Stomach (tissue), 4 donors: ENCODE measurements at regions not wholly inside any gene's neighbourhood (a gene's known extent, or its start where the extent isn't known, plus 50 kb on each side); places are given as distances from the start of the nearest gene placed in this dataset.

Source experiments
- POLR2A ChIP-seq, 4 donors: fragments of 450-650 bp; IDR thresholded peaks; one replicate each; pipeline ENCODE4 v1.6.1; 2016; ENCODE audit warnings: antibody characterized with exemption in 4 of 4, control low read depth in 2 of 4, mild to moderate bottlenecking in 1 of 4, moderate library complexity in 1 of 4
- TF ChIP-seq, protein P1 (sequence below), 7 experiments: fragments of 450-650 bp in 4 of 7; fragments of 200-600 bp in 3 of 7; sonication (generic) in 3 of 7; IDR thresholded peaks; one replicate each; pipeline ENCODE4 v1.5.1; 2016 to 2019; ENCODE audit warnings: antibody characterized with exemption in 7 of 7, control low read depth in 2 of 7, mild to moderate bottlenecking in 1 of 7

DNA sequence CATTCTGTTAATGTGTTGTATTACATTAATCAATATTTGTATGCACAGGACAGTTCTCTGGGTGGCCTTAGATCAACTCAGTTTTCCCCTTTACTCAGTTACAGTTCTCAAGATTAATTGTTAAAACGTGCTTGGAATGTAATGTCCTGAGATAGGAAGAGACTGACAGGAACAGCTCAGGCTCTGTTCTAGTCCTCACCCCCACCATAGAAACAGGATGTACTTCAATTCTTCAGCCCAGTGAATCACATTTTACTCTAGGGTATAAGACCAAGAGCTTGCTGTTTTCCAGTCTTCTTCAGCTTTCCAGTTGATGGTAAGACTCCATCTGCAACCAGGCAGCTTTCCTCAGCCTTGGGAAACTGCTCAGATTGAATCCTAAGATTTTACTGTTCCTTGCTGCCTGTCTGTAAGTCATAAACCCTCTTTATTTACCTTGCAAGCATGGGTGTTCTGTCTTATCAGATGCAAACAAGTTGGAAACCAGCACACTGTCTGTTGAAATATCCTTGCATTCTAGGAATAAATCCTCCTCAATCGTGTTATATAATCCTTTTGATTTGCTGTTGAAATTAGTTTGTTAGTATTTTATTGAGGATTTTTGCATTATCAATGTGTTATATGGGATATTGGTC lies 836.9 kb upstream of the PCDH9 start:
- TF ChIP-seq, protein P1, sequence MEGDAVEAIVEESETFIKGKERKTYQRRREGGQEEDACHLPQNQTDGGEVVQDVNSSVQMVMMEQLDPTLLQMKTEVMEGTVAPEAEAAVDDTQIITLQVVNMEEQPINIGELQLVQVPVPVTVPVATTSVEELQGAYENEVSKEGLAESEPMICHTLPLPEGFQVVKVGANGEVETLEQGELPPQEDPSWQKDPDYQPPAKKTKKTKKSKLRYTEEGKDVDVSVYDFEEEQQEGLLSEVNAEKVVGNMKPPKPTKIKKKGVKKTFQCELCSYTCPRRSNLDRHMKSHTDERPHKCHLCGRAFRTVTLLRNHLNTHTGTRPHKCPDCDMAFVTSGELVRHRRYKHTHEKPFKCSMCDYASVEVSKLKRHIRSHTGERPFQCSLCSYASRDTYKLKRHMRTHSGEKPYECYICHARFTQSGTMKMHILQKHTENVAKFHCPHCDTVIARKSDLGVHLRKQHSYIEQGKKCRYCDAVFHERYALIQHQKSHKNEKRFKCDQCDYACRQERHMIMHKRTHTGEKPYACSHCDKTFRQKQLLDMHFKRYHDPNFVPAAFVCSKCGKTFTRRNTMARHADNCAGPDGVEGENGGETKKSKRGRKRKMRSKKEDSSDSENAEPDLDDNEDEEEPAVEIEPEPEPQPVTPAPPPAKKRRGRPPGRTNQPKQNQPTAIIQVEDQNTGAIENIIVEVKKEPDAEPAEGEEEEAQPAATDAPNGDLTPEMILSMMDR (IDR thresholded peaks at IDR 0.05), result no peak
- no peak for TF ChIP-seq POLR2A (IDR thresholded peaks at IDR 0.05)
